ENCODE measurements at regions not wholly inside any gene's neighbourhood (a gene's known extent, or its start where the extent isn't known, plus 50 kb on each side); places are given as distances from the start of the nearest gene placed in this dataset.

DNA sequence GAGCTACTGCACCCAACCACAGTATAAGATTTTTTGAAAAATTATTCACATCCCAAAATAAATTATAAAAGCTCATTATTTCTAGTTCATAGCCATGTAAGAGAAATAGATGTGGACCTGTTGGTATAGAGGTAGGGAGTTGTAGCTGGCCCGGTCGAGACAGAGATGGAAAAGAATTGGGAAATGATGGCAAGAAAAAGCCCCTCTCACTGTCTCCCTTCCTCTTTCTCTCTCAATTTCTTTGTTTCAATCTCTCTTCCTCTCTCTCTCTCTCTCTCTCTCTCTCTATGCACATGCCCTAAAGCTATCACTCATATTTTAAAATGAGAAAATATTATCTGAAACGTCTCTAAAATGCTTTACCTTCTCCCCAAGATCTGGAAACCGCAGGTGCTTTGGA, 80.7 kb upstream of the CD83 start:
- TF ChIP-seq POLR2AphosphoS5 (IDR thresholded peaks at IDR 0.05) (no peak), CTCF (IDR thresholded peaks at IDR 0.05) (no peak)
